ENCODE measurements at regions not wholly inside any gene's neighbourhood (a gene's known extent, or its start where the extent isn't known, plus 50 kb on each side); places are given as distances from the start of the nearest gene placed in this dataset.

- H3K36me3 ChIP-seq (ENCODE audit: control insufficient read depth in 1 of 2, insufficient read depth in 2 of 2, low read length in 1 of 2), result no peaks in the 10 kb centered on the region
- no peak overlapping the region for H3K4me3 ChIP-seq (ENCODE audit: low read length in 2 of 2)
- no peak for ATAC-seq (ENCODE audit: low FRiP score)
- no peaks in the 10 kb centered on the region for H3K4me1 ChIP-seq (ENCODE audit: control insufficient read depth in 1 of 2, insufficient read depth in 2 of 2, low read length in 2 of 2)
- intact Hi-C loops (cut with DNase I), result no loop called here
- H3K9me3 ChIP-seq (ENCODE audit: control insufficient read depth, low read length), result no peaks in the 10 kb centered on the region
- H3K27me3 ChIP-seq (ENCODE audit: control insufficient read depth in 1 of 2, insufficient read depth in 2 of 2, low read length in 1 of 2), result no peaks in the 10 kb centered on the region
- no peak overlapping the region for H3K27ac ChIP-seq (ENCODE audit: low read depth in 1 of 2, low read length in 2 of 2)
- no peak for DNase-seq
- 52 to 63% methylated on average over 2 of the region's 2 CpGs for WGBS, 2 donors
These were observed 70.3 kb downstream of the CTSL start for GRCh38 chr9:87796196-87796595.

GRCh38 chr9:87798261-87798833, 72.4 kb downstream of the CTSL start:
- Histone ChIP-seq H3K9me3 (ENCODE audit: control insufficient read depth, low read length) (no peaks in the 10 kb centered on the region), H3K4me3 (ENCODE audit: low read length in 2 of 2) (no peak overlapping the region), H3K27me3 (ENCODE audit: control insufficient read depth in 1 of 2, insufficient read depth in 2 of 2, low read length in 1 of 2) (no peaks in the 10 kb centered on the region), H3K4me1 (ENCODE audit: control insufficient read depth in 1 of 2, insufficient read depth in 2 of 2, low read length in 2 of 2) (no peaks in the 10 kb centered on the region), H3K36me3 (ENCODE audit: control insufficient read depth in 1 of 2, insufficient read depth in 2 of 2, low read length in 1 of 2) (no peaks in the 10 kb centered on the region), H3K27ac (ENCODE audit: low read depth in 1 of 2, low read length in 2 of 2) (no peak overlapping the region)
- no peak for DNase-seq
- ATAC-seq (ENCODE audit: low FRiP score), result no peak
- 55 to 68% methylated on average over 1 of the region's 1 CpG for WGBS, 2 donors
- intact Hi-C loops (cut with DNase I), result no loop called here

GRCh38 chr9:87799503-87799902, 73.6 kb downstream of the CTSL start:
- no peaks in the 10 kb centered on the region for H3K27me3 ChIP-seq (ENCODE audit: control insufficient read depth in 1 of 2, insufficient read depth in 2 of 2, low read length in 1 of 2)
- no peaks in the 10 kb centered on the region for H3K9me3 ChIP-seq (ENCODE audit: control insufficient read depth, low read length)
- intact Hi-C loops (cut with DNase I), result no loop called here
- H3K4me1 ChIP-seq (ENCODE audit: control insufficient read depth in 1 of 2, insufficient read depth in 2 of 2, low read length in 2 of 2), result no peaks in the 10 kb centered on the region
- H3K4me3 ChIP-seq (ENCODE audit: low read length in 2 of 2), result no peak overlapping the region
- 86 to 88% methylated on average over 5 of the region's 5 CpGs for WGBS, 2 donors
- ATAC-seq (ENCODE audit: low FRiP score), result no peak
- DNase-seq, result no peak
- H3K27ac ChIP-seq (ENCODE audit: low read depth in 1 of 2, low read length in 2 of 2), result no peak overlapping the region
- no peaks in the 10 kb centered on the region for H3K36me3 ChIP-seq (ENCODE audit: control insufficient read depth in 1 of 2, insufficient read depth in 2 of 2, low read length in 1 of 2)

GRCh38 chr9:87800456-87800855, 74.5 kb downstream of the CTSL start:
- H3K4me3 ChIP-seq (ENCODE audit: low read length in 2 of 2), result no peak overlapping the region
- 32 to 40% methylated on average over 7 of the region's 7 CpGs for WGBS, 2 donors
- no peak for DNase-seq
- no peaks in the 10 kb centered on the region for H3K4me1 ChIP-seq (ENCODE audit: control insufficient read depth in 1 of 2, insufficient read depth in 2 of 2, low read length in 2 of 2)
- no peaks in the 10 kb centered on the region for H3K9me3 ChIP-seq (ENCODE audit: control insufficient read depth, low read length)
- intact Hi-C loops (cut with DNase I), result loop anchor here in 1 of 2 donors (10.0 kb wide), 1 partner anchor 64 kb away; no protein-coding TSS in a partner anchor
- ATAC-seq (ENCODE audit: low FRiP score), result no peak
- H3K27ac ChIP-seq (ENCODE audit: low read depth in 1 of 2, low read length in 2 of 2), result no peak overlapping the region
- no peaks in the 10 kb centered on the region for H3K27me3 ChIP-seq (ENCODE audit: control insufficient read depth in 1 of 2, insufficient read depth in 2 of 2, low read length in 1 of 2)
- H3K36me3 ChIP-seq (ENCODE audit: control insufficient read depth in 1 of 2, insufficient read depth in 2 of 2, low read length in 1 of 2), result no peaks in the 10 kb centered on the region

GRCh38 chr9:87801013-87801412, 75.1 kb downstream of the CTSL start:
- Histone ChIP-seq H3K27me3 (ENCODE audit: control insufficient read depth in 1 of 2, insufficient read depth in 2 of 2, low read length in 1 of 2) (no peaks in the 10 kb centered on the region), H3K27ac (ENCODE audit: low read depth in 1 of 2, low read length in 2 of 2) (no peak overlapping the region), H3K4me3 (ENCODE audit: low read length in 2 of 2) (no peak overlapping the region), H3K36me3 (ENCODE audit: control insufficient read depth in 1 of 2, insufficient read depth in 2 of 2, low read length in 1 of 2) (no peaks in the 10 kb centered on the region), H3K9me3 (ENCODE audit: control insufficient read depth, low read length) (no peaks in the 10 kb centered on the region), H3K4me1 (ENCODE audit: control insufficient read depth in 1 of 2, insufficient read depth in 2 of 2, low read length in 2 of 2) (no peaks in the 10 kb centered on the region)
- ATAC-seq (ENCODE audit: low FRiP score) (no peak), DNase-seq (no peak)
- intact Hi-C loops (cut with DNase I), result loop anchor here in 1 of 2 donors (10.0 kb wide), 1 partner anchor 64 kb away; no protein-coding TSS in a partner anchor
- 25 to 30% methylated on average over 4 of the region's 4 CpGs for WGBS, 2 donors

GRCh38 chr9:87803166-87803565, 77.2 kb downstream of the CTSL start:
- no peak overlapping the region for H3K4me3 ChIP-seq (ENCODE audit: low read length in 2 of 2)
- H3K4me1 ChIP-seq (ENCODE audit: control insufficient read depth in 1 of 2, insufficient read depth in 2 of 2, low read length in 2 of 2), result no peaks in the 10 kb centered on the region
- no peaks in the 10 kb centered on the region for H3K27me3 ChIP-seq (ENCODE audit: control insufficient read depth in 1 of 2, insufficient read depth in 2 of 2, low read length in 1 of 2)
- no peaks in the 10 kb centered on the region for H3K9me3 ChIP-seq (ENCODE audit: control insufficient read depth, low read length)
- DNase-seq, result no peak
- H3K27ac ChIP-seq (ENCODE audit: low read depth in 1 of 2, low read length in 2 of 2), result no peak overlapping the region
- 94% methylated on average over 15 of the region's 15 CpGs for WGBS, 2 donors
- intact Hi-C loops (cut with DNase I), result loop anchor here in 1 of 2 donors (10.0 kb wide), 1 partner anchor 62 kb away; no protein-coding TSS in a partner anchor
- H3K36me3 ChIP-seq (ENCODE audit: control insufficient read depth in 1 of 2, insufficient read depth in 2 of 2, low read length in 1 of 2), result no peaks in the 10 kb centered on the region
- ATAC-seq (ENCODE audit: low FRiP score), result no peak

- Histone ChIP-seq H3K36me3 (ENCODE audit: control insufficient read depth in 1 of 2, insufficient read depth in 2 of 2, low read length in 1 of 2) (no peaks in the 10 kb centered on the region), H3K4me1 (ENCODE audit: control insufficient read depth in 1 of 2, insufficient read depth in 2 of 2, low read length in 2 of 2) (no peaks in the 10 kb centered on the region), H3K9me3 (ENCODE audit: control insufficient read depth, low read length) (no peaks in the 10 kb centered on the region), H3K4me3 (ENCODE audit: low read length in 2 of 2) (no peak overlapping the region), H3K27me3 (ENCODE audit: control insufficient read depth in 1 of 2, insufficient read depth in 2 of 2, low read length in 1 of 2) (no peaks in the 10 kb centered on the region), H3K27ac (ENCODE audit: low read depth in 1 of 2, low read length in 2 of 2) (no peak overlapping the region)
- intact Hi-C loops (cut with DNase I), result loop anchor here in 1 of 2 donors (10.0 kb wide), 1 partner anchor 61 kb away; no protein-coding TSS in a partner anchor
- whole genome bisulfite sequencing, 2 donors, result 69 to 73% methylated on average over 9 of the region's 9 CpGs
- DNase-seq, result no peak
- ATAC-seq (ENCODE audit: low FRiP score), result no peak
These were observed 77.9 kb downstream of the CTSL start for GRCh38 chr9:87803623-87804345.

GRCh38 chr9:87805259-87805658, 77.4 kb upstream of the SPATA31E1 start:
- intact Hi-C loops (cut with DNase I), result loop anchor here in 1 of 2 donors (10.0 kb wide), 1 partner anchor 60 kb away; no protein-coding TSS in a partner anchor
- Histone ChIP-seq H3K27me3 (ENCODE audit: control insufficient read depth in 1 of 2, insufficient read depth in 2 of 2, low read length in 1 of 2) (no peaks in the 10 kb centered on the region), H3K9me3 (ENCODE audit: control insufficient read depth, low read length) (no peaks in the 10 kb centered on the region), H3K27ac (ENCODE audit: low read depth in 1 of 2, low read length in 2 of 2) (no peak overlapping the region), H3K36me3 (ENCODE audit: control insufficient read depth in 1 of 2, insufficient read depth in 2 of 2, low read length in 1 of 2) (no peaks in the 10 kb centered on the region), H3K4me3 (ENCODE audit: low read length in 2 of 2) (no peak overlapping the region), H3K4me1 (ENCODE audit: control insufficient read depth in 1 of 2, insufficient read depth in 2 of 2, low read length in 2 of 2) (no peaks in the 10 kb centered on the region)
- 91% methylated on average over 5 of the region's 5 CpGs for WGBS, 2 donors
- ATAC-seq (ENCODE audit: low FRiP score) (no peak), DNase-seq (no peak)

GRCh38 chr9:87810008-87810407, 72.7 kb upstream of the SPATA31E1 start:
- Histone ChIP-seq H3K9me3 (ENCODE audit: control insufficient read depth, low read length) (no peaks in the 10 kb centered on the region), H3K36me3 (ENCODE audit: control insufficient read depth in 1 of 2, insufficient read depth in 2 of 2, low read length in 1 of 2) (no peaks in the 10 kb centered on the region), H3K4me3 (ENCODE audit: low read length in 2 of 2) (no peak overlapping the region), H3K27me3 (ENCODE audit: control insufficient read depth in 1 of 2, insufficient read depth in 2 of 2, low read length in 1 of 2) (no peaks in the 10 kb centered on the region), H3K4me1 (ENCODE audit: control insufficient read depth in 1 of 2, insufficient read depth in 2 of 2, low read length in 2 of 2) (no peaks in the 10 kb centered on the region), H3K27ac (ENCODE audit: low read depth in 1 of 2, low read length in 2 of 2) (no peak overlapping the region)
- no peak for DNase-seq
- ATAC-seq (ENCODE audit: low FRiP score), result no peak
- intact Hi-C loops (cut with DNase I), result no loop called here
- 75 to 77% methylated on average over 5 of the region's 5 CpGs for WGBS, 2 donors
